ENCODE measurements at regions not wholly inside any gene's neighbourhood (a gene's known extent, or its start where the extent isn't known, plus 50 kb on each side); places are given as distances from the start of the nearest gene placed in this dataset.

DNA sequence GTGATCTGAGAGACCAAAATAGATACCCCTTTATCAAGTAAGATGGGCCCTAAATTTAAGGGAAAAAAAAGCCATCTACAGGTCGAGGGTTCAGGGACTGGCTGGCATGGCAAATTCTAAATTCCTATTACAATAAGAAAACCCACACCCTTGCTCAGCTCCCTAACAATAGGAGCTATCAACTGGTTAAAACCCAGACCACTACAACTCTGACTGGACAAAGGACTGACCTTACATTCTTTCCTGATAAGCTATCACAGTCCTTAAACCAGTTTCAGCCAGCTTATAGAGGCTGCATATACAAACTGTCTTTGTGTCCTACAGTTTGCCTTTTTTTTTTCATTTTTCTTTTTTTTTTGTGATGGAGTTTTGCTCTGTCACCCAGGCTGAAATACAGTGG, 803.6 kb downstream of the NR2F1-AS1 start:
- TF ChIP-seq, protein P1, sequence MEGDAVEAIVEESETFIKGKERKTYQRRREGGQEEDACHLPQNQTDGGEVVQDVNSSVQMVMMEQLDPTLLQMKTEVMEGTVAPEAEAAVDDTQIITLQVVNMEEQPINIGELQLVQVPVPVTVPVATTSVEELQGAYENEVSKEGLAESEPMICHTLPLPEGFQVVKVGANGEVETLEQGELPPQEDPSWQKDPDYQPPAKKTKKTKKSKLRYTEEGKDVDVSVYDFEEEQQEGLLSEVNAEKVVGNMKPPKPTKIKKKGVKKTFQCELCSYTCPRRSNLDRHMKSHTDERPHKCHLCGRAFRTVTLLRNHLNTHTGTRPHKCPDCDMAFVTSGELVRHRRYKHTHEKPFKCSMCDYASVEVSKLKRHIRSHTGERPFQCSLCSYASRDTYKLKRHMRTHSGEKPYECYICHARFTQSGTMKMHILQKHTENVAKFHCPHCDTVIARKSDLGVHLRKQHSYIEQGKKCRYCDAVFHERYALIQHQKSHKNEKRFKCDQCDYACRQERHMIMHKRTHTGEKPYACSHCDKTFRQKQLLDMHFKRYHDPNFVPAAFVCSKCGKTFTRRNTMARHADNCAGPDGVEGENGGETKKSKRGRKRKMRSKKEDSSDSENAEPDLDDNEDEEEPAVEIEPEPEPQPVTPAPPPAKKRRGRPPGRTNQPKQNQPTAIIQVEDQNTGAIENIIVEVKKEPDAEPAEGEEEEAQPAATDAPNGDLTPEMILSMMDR (IDR thresholded peaks at IDR 0.05), result no peak
- TF ChIP-seq ZFX (IDR thresholded peaks at IDR 0.05; ENCODE audit: borderline replicate concordance), result no peak
